Stimulated activated naive CD4-positive, alpha-beta T cell (primary cell): ENCODE measurements at regions not wholly inside any gene's neighbourhood (a gene's known extent, or its start where the extent isn't known, plus 50 kb on each side); places are given as distances from the start of the nearest gene placed in this dataset.

Experiments
- DNase-seq, 6 experiments: peaks; one replicate each; lab custom pipeline; 2025; lab: John Stamatoyannopoulos, UW

- no peak for DNase-seq
These were observed 630.3 kb downstream of the TBC1D22A start for GRCh38 chr22:47392729-47393128.

GRCh38 chr22:47392054-47392347 lies 629.6 kb downstream of the TBC1D22A start:
- no peak for DNase-seq

GRCh38 chr22:47391169-47392053 lies 629.0 kb downstream of the TBC1D22A start:
- DNase-seq, result no peak

GRCh38 chr22:47390026-47390970 lies 627.8 kb downstream of the TBC1D22A start:
- no peak for DNase-seq

- no peak for DNase-seq
These were observed 626.8 kb downstream of the TBC1D22A start for GRCh38 chr22:47389201-47389600.

- no peak for DNase-seq
These were observed 626.3 kb downstream of the TBC1D22A start for GRCh38 chr22:47388778-47389177.

- DNase-seq, result no peak
These were observed 625.9 kb downstream of the TBC1D22A start for GRCh38 chr22:47388331-47388730.

GRCh38 chr22:47386812-47387510 lies 624.5 kb downstream of the TBC1D22A start:
- no peak for DNase-seq

- no peak for DNase-seq
These were observed 622.5 kb downstream of the TBC1D22A start for GRCh38 chr22:47384977-47385376.

GRCh38 chr22:47382164-47382890 lies 619.9 kb downstream of the TBC1D22A start:
- no peak for DNase-seq

- no peak for DNase-seq
These were observed 618.8 kb downstream of the TBC1D22A start for GRCh38 chr22:47381240-47381639.

GRCh38 chr22:47380692-47381091 lies 618.2 kb downstream of the TBC1D22A start:
- no peak for DNase-seq

- no peak for DNase-seq
These were observed 616.6 kb downstream of the TBC1D22A start for GRCh38 chr22:47379037-47379436.

GRCh38 chr22:47377926-47378560 lies 615.6 kb downstream of the TBC1D22A start:
- DNase-seq, result no peak

GRCh38 chr22:47376901-47377505 lies 614.6 kb downstream of the TBC1D22A start:
- DNase-seq, result no peak

GRCh38 chr22:47376322-47376700 lies 613.9 kb downstream of the TBC1D22A start:
- no peak for DNase-seq

GRCh38 chr22:47375621-47376321 lies 613.3 kb downstream of the TBC1D22A start:
- DNase-seq, result no peak

GRCh38 chr22:47374901-47375575 lies 612.6 kb downstream of the TBC1D22A start:
- no peak for DNase-seq

GRCh38 chr22:47374273-47374771 lies 611.9 kb downstream of the TBC1D22A start:
- no peak for DNase-seq
